GM12873 (cell line): ENCODE measurements at regions not wholly inside any gene's neighbourhood (a gene's known extent, or its start where the extent isn't known, plus 50 kb on each side); places are given as distances from the start of the nearest gene placed in this dataset.

Experiments
- CTCF ChIP-seq: IDR thresholded peaks from 2 replicates; pipeline ENCODE4 v1.5.1; 2012; ENCODE audit warnings: low read depth, mild to moderate bottlenecking, moderate library complexity, low read length, control low read depth; ENCODE audit not compliant: insufficient read depth; ENCODE audit errors: missing control alignments

GRCh38 chr5:154107010-154107409 is 68.2 kb downstream of the MFAP3 start:
- TF ChIP-seq CTCF = no peak

GRCh38 chr5:154107756-154108155 is 69.0 kb downstream of the MFAP3 start:
- TF ChIP-seq CTCF = no peak

- TF ChIP-seq CTCF = no peak
Measured at GRCh38 chr5:154109416-154110106, 70.8 kb downstream of the MFAP3 start.

- TF ChIP-seq CTCF = no peak
Measured at GRCh38 chr5:154110107-154110453, 71.3 kb downstream of the MFAP3 start.

GRCh38 chr5:154110716-154111115 is 71.9 kb downstream of the MFAP3 start:
- no peak for TF ChIP-seq CTCF

- TF ChIP-seq CTCF = no peak
Measured at GRCh38 chr5:154111214-154111613, 72.4 kb downstream of the MFAP3 start.

- no peak for TF ChIP-seq CTCF
Measured at GRCh38 chr5:154112255-154112654, 73.5 kb downstream of the MFAP3 start.
